Brain microvascular endothelial cell (primary cell): ENCODE measurements at regions not wholly inside any gene's neighbourhood (a gene's known extent, or its start where the extent isn't known, plus 50 kb on each side); places are given as distances from the start of the nearest gene placed in this dataset.
A peak's percentile ranks its signal among the peaks of the same experiment; 100 is the strongest.

Source experiments
- DNase-seq: peaks from one replicate; pipeline ENCODE4 v3.0.0-alpha.2; 2020
- H3K27ac ChIP-seq: fragments of 250-450 bp; sonication (Bioruptor Pico); 2 replicates; pipeline ENCODE4 v1.5.1; 2020; ENCODE audit warnings: mild to moderate bottlenecking, moderate library complexity
- H3K27me3 ChIP-seq: fragments of 250-450 bp; sonication (Bioruptor Pico); replicated peaks from 2 replicates; pipeline ENCODE4 v1.5.1; 2020; ENCODE audit warnings: mild to moderate bottlenecking
- H3K36me3 ChIP-seq: fragments of 250-450 bp; sonication (Bioruptor Pico); replicated peaks from 2 replicates; pipeline ENCODE4 v1.5.1; 2020; ENCODE audit warnings: mild to moderate bottlenecking
- H3K4me3 ChIP-seq: 2 replicates; pipeline ENCODE4 v1.5.1; 2011; ENCODE audit warnings: low read depth, mild to moderate bottlenecking, control low read depth, low read length, moderate library complexity
- CTCF ChIP-seq: IDR thresholded peaks from 2 replicates; pipeline ENCODE4 v1.5.1; 2011; ENCODE audit warnings: low read depth, mild to moderate bottlenecking, moderate library complexity, low read length, control low read depth, inconsistent platforms; ENCODE audit errors: missing control alignments
- in situ Hi-C: cut with HindIII; loops from 2 replicates; pipeline ENCODE4 v1.10.0; 2017; ENCODE audit warnings: low sequenced_read_pairs, low pct_ligation_motif_present

DNA sequence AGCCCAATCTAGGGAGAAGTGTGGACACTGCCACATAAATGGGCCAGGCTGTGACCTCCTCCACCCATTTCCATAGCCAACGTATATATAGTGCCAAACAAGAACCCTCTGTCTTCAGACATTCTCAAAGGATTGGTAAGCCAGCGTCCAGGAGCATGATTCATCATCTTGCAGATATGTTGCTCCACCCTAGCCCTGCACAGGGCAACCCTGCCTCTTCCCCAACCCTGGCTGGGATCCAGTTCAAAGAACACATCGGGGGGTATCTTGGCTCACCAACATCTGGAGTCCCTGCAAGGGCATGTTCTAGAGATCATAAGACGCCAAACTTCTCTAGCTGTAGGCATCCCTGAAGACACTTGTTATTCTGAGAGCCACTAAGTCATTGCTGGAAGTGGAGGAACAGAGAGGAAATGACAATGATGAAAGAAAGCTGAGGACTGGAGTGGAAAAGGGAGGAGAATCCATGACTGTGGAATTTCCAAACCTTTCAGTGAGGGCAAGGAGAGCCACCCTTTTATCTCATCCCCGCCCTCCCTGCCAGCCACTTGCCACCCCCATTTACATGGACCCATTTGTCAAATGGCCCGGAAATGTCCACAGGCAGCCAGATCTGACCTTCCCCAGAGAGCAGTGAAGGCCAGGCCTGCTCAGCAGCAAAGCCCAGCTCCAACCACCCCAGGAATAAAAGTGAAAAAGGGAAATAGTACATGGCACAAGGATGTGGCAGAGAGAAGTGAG lies 144.1 kb upstream of the CTTNBP2NL start:
- H3K36me3 ChIP-seq, result no peaks in the 10 kb centered on the region
- H3K27ac ChIP-seq, result no peak overlapping the region
- H3K4me3 ChIP-seq, result no peak overlapping the region
- TF ChIP-seq CTCF, result no peak
- DNase-seq, result peak; percentile 50
- in situ Hi-C loops, result no loop called here
- no peaks in the 10 kb centered on the region for H3K27me3 ChIP-seq

GRCh38 chr1:112253366-112253765 lies 142.6 kb upstream of the CTTNBP2NL start:
- no peak overlapping the region for H3K27ac ChIP-seq
- in situ Hi-C loops, result no loop called here
- no peak overlapping the region for H3K4me3 ChIP-seq
- no peaks in the 10 kb centered on the region for H3K36me3 ChIP-seq
- TF ChIP-seq CTCF, result no peak
- no peak for DNase-seq
- no peaks in the 10 kb centered on the region for H3K27me3 ChIP-seq

DNA sequence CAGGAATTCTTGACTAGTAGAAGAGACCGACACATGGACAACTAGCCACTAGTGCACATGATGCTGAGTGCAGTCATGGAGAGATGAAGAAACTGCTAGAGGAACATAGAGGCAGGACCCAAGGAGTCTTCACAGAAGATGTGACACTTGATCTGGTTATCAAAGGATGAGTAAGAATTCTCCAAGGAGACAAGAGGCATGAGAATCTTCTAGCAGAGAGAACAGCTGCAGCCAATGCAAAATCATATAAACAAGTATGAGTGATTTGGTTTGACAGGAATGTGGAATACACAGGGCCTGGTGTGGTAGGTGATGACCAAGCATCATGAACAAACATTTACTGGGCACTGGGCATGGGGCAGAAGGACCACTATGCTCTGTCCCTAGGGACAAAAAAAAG lies 140.9 kb upstream of the CTTNBP2NL start:
- Histone ChIP-seq H3K27me3 (no peaks in the 10 kb centered on the region), H3K36me3 (no peaks in the 10 kb centered on the region), H3K27ac (no peak overlapping the region), H3K4me3 (no peak overlapping the region)
- in situ Hi-C loops, result no loop called here
- no peak for TF ChIP-seq CTCF
- DNase-seq, result peak; percentile 34

DNA sequence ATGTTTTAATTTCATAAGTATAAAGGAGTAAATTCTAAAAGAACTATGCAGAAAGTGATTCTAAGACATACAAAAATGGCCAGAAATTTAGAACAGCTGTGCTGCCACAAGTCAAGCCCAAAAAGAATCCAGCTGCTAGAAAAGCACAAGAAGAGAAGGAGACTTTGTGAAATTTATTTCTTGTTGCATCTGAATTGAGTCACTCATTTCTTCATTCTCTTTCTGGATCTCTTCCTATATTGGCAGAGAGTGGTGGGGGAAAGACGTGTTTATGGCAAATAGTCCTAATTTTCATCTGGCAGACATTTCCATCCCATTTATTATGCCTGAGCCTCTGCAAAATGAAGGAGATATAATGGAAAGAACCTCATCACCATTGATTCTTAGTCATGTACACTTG lies 139.6 kb upstream of the CTTNBP2NL start:
- H3K27me3 ChIP-seq, result no peaks in the 10 kb centered on the region
- no peak overlapping the region for H3K4me3 ChIP-seq
- no peak for DNase-seq
- TF ChIP-seq CTCF, result no peak
- H3K36me3 ChIP-seq, result no peaks in the 10 kb centered on the region
- in situ Hi-C loops, result no loop called here
- no peak overlapping the region for H3K27ac ChIP-seq

GRCh38 chr1:112257043-112257835 lies 138.8 kb upstream of the CTTNBP2NL start:
- in situ Hi-C loops, result no loop called here
- DNase-seq, result no peak
- Histone ChIP-seq H3K27me3 (no peaks in the 10 kb centered on the region), H3K27ac (no peak overlapping the region), H3K36me3 (no peaks in the 10 kb centered on the region), H3K4me3 (no peak overlapping the region)
- no peak for TF ChIP-seq CTCF
